OCI-LY1 (cell line): ENCODE measurements at regions not wholly inside any gene's neighbourhood (a gene's known extent, or its start where the extent isn't known, plus 50 kb on each side); places are given as distances from the start of the nearest gene placed in this dataset.

Source experiments
- H2AFZ ChIP-seq: fragments of 200-600 bp; sonication (generic), shearing (Covaris generic); 2 replicates; pipeline ENCODE4 v1.6.0; 2014; ENCODE audit warnings: antibody characterized with exemption, mild to moderate bottlenecking, low read length
- H3F3A ChIP-seq: fragments of 200-600 bp; sonication (generic), shearing (Covaris generic); 2 replicates; pipeline ENCODE4 v1.6.0; 2014; ENCODE audit warnings: mild to moderate bottlenecking, antibody characterized with exemption, low read length, moderate library complexity; ENCODE audit not compliant: insufficient read depth
- H3K27ac ChIP-seq: fragments of 200-600 bp; sonication (generic); 2 replicates; pipeline ENCODE4 v1.5.1; 2014; ENCODE audit warnings: low read length, mixed run types, mild to moderate bottlenecking, low read depth; ENCODE audit not compliant: poor library complexity, severe bottlenecking
- H3K27me3 ChIP-seq: fragments of 200-600 bp; sonication (generic); 2 replicates; pipeline ENCODE4 v1.6.0; 2014; ENCODE audit warnings: antibody characterized with exemption, mild to moderate bottlenecking, low read length, moderate library complexity; ENCODE audit not compliant: insufficient read depth
- H3K36me3 ChIP-seq: fragments of 200-600 bp; sonication (generic); 2 replicates; pipeline ENCODE4 v1.6.1; 2014; ENCODE audit warnings: mild to moderate bottlenecking, antibody characterized with exemption, low read length, moderate library complexity, mixed read lengths; ENCODE audit not compliant: insufficient read depth
- H3K4me1 ChIP-seq: fragments of 200-600 bp; sonication (generic); 2 replicates; pipeline ENCODE4 v1.5.1; 2014; ENCODE audit warnings: mild to moderate bottlenecking, low read length, moderate library complexity; ENCODE audit not compliant: insufficient read depth, severe bottlenecking
- H3K4me2 ChIP-seq: fragments of 200-600 bp; sonication (generic), shearing (Covaris generic); 2 replicates; pipeline ENCODE4 v1.6.1; 2014; ENCODE audit warnings: low read length
- H3K4me3 ChIP-seq: fragments of 200-600 bp; sonication (generic); 2 replicates; pipeline ENCODE4 v1.5.1; 2014; ENCODE audit warnings: low read length, low read depth, mild to moderate bottlenecking, mixed read lengths; ENCODE audit not compliant: poor library complexity, severe bottlenecking
- H3K79me2 ChIP-seq: fragments of 200-600 bp; shearing (Covaris generic); 2 replicates; pipeline ENCODE4 v1.6.1; 2016; ENCODE audit warnings: mixed run types, low read length, mixed read lengths; ENCODE audit not compliant: insufficient read depth
- H3K9ac ChIP-seq: fragments of 200-600 bp; sonication (generic), shearing (Covaris generic); 2 replicates; pipeline ENCODE4 v1.6.1; 2014; ENCODE audit warnings: mild to moderate bottlenecking, low read length, mixed read lengths
- H3K9me2 ChIP-seq: fragments of 200-600 bp; sonication (generic), shearing (Covaris generic); 2 replicates; pipeline ENCODE4 v1.6.1; 2014; ENCODE audit warnings: low read depth, mild to moderate bottlenecking, low read length, mixed read lengths
- H3K9me3 ChIP-seq: fragments of 200-600 bp; shearing (Covaris generic); 2 replicates; pipeline ENCODE4 v1.6.1; 2014; ENCODE audit warnings: low read length, mixed read lengths
- H4K20me1 ChIP-seq: fragments of 200-600 bp; sonication (generic), shearing (Covaris generic); 2 replicates; pipeline ENCODE4 v1.6.0; 2016; ENCODE audit warnings: mild to moderate bottlenecking, low read length; ENCODE audit not compliant: insufficient read depth
- EZH2 ChIP-seq: fragments of 200-600 bp; sonication (generic), shearing (Covaris generic); IDR thresholded peaks from 2 replicates; pipeline ENCODE4 v1.8.0; 2017; ENCODE audit warnings: borderline replicate concordance, mixed run types, mild to moderate bottlenecking, antibody characterized with exemption, low read length, moderate library complexity, mixed read lengths
- TF ChIP-seq, protein P1 (sequence below): fragments of 200-600 bp; sonication (generic), shearing (Covaris generic); IDR thresholded peaks from 2 replicates; pipeline ENCODE4 v1.5.1; 2017; ENCODE audit warnings: mild to moderate bottlenecking, antibody characterized with exemption, low read length, moderate library complexity, mixed read lengths

DNA sequence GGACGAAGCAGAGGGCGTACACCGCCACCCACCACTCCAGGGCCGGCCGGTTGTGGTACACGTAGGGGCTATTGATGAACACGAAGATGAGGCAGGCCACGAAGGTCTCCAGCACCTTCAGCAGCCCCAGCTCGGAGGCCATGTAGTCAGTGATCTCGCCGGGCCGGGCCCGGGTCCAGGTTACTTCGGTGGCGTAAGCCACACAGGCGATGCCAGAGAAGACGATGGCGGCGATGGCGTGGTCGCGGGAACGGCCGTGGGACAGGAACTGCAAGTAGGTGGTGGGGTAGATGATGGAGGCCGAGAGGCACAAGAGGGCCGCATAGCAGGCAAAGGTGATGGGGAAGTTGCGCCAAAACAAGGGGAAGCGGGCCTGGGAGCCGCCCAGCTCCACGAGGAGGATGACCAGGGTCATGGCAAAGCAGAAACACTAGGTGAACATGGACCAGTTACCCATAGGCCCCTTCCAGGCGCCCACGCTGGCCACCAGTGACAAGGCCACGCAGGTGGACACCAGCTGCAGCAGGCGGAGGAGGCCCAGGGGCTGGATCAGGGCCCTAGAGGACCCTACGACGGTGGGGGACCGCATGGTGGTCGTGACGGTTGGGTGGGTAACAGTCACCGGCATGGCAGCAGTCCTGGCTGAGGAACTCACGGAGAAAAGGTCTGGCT lies 128.4 kb upstream of the FAM98A start:
- no peaks in the 10 kb centered on the region for H3K79me2 ChIP-seq
- no peak overlapping the region for H3K4me2 ChIP-seq
- H3K36me3 ChIP-seq: no peaks in the 10 kb centered on the region
- H2AFZ ChIP-seq: no peak overlapping the region
- no peaks in the 10 kb centered on the region for H3K4me1 ChIP-seq
- no peaks in the 10 kb centered on the region for H3K9me2 ChIP-seq
- no peaks in the 10 kb centered on the region for H3F3A ChIP-seq
- no peak overlapping the region for H3K27ac ChIP-seq
- H3K27me3 ChIP-seq: no peaks in the 10 kb centered on the region; the same call in 1 of the 2 replicates
- H3K4me3 ChIP-seq: no peak overlapping the region
- no peak overlapping the region for H3K9ac ChIP-seq
- TF ChIP-seq, protein P1, sequence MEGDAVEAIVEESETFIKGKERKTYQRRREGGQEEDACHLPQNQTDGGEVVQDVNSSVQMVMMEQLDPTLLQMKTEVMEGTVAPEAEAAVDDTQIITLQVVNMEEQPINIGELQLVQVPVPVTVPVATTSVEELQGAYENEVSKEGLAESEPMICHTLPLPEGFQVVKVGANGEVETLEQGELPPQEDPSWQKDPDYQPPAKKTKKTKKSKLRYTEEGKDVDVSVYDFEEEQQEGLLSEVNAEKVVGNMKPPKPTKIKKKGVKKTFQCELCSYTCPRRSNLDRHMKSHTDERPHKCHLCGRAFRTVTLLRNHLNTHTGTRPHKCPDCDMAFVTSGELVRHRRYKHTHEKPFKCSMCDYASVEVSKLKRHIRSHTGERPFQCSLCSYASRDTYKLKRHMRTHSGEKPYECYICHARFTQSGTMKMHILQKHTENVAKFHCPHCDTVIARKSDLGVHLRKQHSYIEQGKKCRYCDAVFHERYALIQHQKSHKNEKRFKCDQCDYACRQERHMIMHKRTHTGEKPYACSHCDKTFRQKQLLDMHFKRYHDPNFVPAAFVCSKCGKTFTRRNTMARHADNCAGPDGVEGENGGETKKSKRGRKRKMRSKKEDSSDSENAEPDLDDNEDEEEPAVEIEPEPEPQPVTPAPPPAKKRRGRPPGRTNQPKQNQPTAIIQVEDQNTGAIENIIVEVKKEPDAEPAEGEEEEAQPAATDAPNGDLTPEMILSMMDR: no peak
- no peak for TF ChIP-seq EZH2
- H3K9me3 ChIP-seq: no peaks in the 10 kb centered on the region
- no peaks in the 10 kb centered on the region for H4K20me1 ChIP-seq

DNA sequence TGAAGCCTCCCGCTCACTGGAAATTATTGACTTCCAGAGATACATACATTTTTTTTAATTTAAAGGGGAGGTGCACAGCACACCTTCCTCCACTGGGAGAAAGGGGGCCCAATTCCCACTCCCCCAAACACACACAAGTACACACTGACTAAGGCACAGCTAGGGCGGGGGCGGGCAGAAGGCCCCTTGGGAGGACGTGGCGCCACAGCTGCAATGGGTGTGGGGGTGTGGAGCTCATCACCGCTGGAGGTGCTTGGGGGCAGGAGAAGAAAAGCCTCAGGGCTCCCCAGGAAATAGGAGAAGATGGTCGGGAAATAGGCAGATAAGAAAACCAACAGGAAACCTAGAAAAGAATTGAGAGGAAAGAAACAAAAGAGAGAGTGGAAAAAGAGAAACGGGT lies 127.3 kb upstream of the FAM98A start:
- Histone ChIP-seq H4K20me1 (no peaks in the 10 kb centered on the region), H3F3A (no peaks in the 10 kb centered on the region), H3K79me2 (no peaks in the 10 kb centered on the region), H3K9me3 (no peaks in the 10 kb centered on the region), H3K4me1 (no peaks in the 10 kb centered on the region), H3K36me3 (no peaks in the 10 kb centered on the region), H3K4me3 (no peak overlapping the region), H2AFZ (no peak overlapping the region), H3K27ac (no peak overlapping the region), H3K27me3 (no peaks in the 10 kb centered on the region; the same call in 1 of the 2 replicates), H3K4me2 (no peak overlapping the region), H3K9me2 (no peaks in the 10 kb centered on the region), H3K9ac (no peak overlapping the region)
- no peak for TF ChIP-seq EZH2
- TF ChIP-seq, protein P1: no peak

DNA sequence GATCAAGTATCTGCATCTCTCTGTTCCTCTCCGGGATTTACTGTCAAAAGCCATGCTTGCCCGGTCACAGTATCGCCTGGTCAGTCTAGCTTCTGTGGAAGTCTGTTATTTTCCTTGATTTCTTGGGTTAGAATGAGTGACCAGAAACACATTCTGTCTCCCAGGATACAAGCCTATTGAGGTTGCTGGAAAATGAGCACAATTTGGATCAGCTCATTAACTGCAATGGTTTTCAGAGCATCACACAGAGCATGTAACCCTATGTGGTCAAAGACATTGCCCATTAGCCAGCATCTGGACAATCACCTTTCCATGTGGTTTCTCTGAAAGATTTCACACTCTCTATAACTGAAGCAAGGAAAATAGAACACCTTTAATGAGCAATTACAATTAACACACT lies 124.2 kb upstream of the FAM98A start:
- no peak overlapping the region for H3K9ac ChIP-seq
- no peaks in the 10 kb centered on the region for H4K20me1 ChIP-seq
- no peaks in the 10 kb centered on the region for H3K36me3 ChIP-seq
- no peaks in the 10 kb centered on the region for H3K9me3 ChIP-seq
- H3K4me1 ChIP-seq: no peaks in the 10 kb centered on the region
- no peaks in the 10 kb centered on the region for H3K9me2 ChIP-seq
- H3F3A ChIP-seq: no peaks in the 10 kb centered on the region
- no peak overlapping the region for H2AFZ ChIP-seq
- H3K27me3 ChIP-seq: no peaks in the 10 kb centered on the region; the same call in 1 of the 2 replicates
- no peak overlapping the region for H3K4me2 ChIP-seq
- no peak overlapping the region for H3K4me3 ChIP-seq
- H3K79me2 ChIP-seq: no peaks in the 10 kb centered on the region
- TF ChIP-seq, protein P1: no peak
- TF ChIP-seq EZH2: no peak
- no peak overlapping the region for H3K27ac ChIP-seq
